ENCODE measurements at regions not wholly inside any gene's neighbourhood (a gene's known extent, or its start where the extent isn't known, plus 50 kb on each side); places are given as distances from the start of the nearest gene placed in this dataset.
A peak's percentile ranks its signal among the peaks of the same experiment; 100 is the strongest.
"Not testable (repeated sequence)": the region's sequence is repeated elsewhere in the genome, so short reads cannot be mapped to it uniquely, and the experiment has no call there.

DNA sequence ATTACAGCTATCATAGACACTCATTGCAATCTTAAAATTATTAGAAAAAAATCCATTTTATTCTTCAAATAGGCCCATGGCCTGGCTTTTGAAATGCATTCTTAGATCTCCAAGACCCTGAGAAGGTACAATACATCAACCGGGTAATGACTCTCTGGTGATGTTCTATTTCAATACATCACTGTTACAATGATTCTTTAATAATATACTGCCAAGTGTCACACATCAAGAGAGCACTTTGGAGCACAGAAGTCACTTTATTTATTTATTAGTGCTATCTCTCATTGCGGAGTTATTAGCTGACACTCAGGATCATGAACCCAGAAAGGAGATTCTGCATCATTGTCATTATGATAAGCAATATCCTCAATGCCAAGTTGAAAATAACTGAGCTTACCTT is 748.5 kb upstream of the MBL2 start:
- no peak for DNase-seq

DNA sequence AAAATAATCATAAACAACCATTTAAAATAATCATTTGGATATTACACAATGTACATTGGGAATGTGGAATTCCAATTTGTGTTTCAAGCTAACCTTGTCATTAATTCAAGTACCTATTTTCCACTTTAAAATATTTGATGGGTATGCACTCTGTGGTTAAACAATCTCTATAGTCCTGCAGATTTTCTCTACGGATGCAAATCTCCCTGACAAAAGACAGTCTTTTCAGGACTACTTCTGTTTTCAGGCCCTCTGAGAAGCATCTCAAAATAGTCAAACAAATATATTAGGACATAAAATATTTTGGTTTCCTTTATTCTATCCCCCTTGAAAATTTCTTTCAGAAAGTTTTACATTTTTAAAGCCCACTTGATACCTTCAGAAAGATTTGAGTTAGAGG is 735.6 kb upstream of the MBL2 start:
- no peak for DNase-seq

DNA sequence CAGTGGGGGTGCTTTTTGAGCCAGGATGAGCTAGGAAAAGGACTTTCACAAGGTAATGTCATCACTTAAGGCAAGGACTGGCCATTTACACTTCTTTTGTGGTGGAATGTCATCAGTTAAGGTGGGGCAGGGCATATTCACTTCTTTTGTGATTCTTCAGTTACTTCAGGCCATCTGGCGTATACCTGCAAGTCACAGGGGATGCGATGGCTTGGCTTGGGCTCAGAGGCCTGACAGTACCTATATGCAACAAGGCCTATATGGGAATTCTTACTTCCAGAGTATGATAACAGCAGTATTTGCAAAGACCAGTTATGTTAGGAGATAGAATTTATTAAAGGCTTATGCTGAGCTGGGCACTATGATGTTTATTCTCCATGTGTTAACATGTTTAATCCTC is 731.9 kb upstream of the MBL2 start:
- not testable (repeated sequence) for DNase-seq

DNA sequence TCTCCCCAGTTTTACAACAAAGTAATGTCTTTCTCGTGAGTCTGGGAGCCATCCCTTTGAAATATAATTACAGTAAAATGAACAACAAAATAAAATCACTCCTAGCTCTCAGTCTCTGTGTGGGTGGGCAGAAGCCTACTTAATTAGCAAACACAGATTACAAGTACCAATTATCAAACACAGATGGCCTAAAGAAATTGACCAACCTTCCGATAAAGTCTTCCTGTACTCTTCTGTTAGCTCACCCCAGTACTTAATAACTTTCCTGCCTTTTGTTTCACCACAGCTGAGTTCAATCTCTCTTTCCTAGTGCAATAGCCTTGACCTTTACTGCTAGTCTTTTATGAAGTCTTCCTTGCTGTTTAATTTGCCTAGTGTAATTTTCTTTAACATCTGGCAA is 719.2 kb upstream of the MBL2 start:
- DNase-seq, result no peak

DNA sequence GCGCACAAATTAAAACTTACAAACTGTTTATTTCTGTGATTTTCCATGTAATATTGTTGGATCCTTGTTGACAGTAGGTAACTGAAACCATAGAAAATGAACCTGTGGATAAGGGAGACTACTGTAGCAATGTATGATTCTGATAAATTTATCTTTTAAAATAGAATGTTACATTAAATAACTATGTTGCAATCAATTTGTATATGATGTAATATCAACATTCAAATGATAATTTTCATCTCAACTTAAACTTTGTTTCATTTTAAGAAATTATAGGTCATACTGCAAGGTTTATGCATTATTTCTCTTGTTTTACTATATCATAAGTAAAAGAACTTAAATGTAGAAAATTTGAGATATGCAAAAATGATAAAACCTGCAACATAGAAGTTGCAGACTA is 718.0 kb upstream of the MBL2 start:
- no peak for DNase-seq

DNA sequence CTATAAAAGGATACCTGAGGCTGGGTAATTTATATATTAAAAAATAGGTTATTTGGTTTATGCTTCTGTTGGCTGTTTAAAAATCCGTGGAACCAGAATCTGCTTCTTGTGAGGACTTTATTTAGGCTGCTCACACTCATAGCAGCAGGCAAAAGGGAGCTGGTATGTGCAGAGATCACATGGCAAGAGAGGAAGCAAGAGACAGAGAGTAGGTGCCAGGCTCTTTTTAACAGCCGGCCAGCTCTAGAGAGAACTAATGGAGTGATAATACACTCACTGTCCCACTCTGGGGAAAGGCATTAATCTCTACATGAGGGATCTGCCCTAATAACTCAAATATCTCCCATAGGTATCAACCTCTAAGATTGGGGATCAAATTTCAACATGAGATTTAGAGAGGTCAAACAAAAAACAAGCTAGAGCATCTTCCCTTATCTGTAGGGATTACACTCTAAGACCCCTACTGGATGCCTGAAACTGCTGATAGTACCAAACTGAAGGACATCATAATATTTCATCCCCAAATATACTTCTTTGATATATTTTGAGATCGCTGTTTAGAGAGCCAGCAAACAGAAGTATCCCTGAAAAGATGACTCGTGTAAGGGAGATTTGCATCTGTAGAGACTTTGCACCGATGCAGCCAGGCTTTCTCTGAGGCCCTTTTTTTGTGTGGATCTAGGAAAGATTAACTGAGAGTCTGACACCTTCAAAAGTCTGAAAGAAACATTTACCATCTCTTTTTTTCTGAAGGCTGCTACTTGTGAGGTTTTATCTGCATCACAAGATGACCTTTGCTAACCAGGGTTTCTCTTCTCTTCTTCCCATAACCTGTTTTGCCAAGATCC is 717.0 kb upstream of the MBL2 start:
- DNase-seq, result no peak

DNA sequence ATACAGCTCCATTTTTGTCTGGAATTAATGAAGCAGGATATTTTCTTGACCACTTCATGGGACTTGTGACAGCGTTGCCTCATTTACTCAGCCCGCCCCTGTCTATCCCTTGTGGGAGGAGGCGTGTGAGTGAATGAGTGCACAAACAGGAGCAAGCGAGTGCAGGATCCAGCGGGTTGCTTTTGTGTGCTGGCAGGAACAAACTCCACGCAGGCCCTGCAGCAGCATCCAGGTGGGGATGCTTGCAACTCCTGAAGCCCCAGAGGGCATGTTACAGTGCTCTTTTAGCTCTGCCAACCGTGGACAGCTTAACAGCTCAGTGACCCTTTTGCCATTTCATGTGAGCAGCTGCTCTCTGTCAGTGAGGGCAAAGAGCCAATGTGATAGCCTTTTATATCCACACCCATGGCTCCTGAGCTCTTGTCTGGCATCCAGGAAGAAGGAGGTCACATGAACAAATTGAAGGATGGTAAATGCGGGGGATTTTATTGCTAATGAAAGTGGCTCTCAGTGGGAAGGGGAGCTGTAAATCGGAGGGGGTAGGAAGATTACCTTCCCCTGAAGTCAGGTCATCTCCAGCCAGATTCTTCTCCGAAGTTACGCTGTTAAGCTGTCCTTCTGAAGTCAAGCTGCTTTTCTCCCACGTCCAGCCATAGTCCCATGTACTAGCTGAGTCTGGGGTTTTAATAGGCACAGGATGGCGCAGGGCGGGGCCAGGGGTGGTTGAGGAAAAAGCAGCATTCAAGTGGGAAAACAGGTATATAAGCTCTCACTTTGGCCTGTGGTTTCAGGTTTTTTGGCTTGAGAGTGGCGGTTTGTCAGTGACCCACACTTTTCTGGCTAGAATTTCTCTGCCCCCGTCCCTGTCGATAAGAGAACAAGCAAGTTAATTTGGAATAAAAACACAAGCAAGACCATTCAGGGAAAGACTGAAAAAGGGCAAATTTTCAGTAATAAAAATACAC is 714.7 kb upstream of the MBL2 start:
- no peak for DNase-seq

DNA sequence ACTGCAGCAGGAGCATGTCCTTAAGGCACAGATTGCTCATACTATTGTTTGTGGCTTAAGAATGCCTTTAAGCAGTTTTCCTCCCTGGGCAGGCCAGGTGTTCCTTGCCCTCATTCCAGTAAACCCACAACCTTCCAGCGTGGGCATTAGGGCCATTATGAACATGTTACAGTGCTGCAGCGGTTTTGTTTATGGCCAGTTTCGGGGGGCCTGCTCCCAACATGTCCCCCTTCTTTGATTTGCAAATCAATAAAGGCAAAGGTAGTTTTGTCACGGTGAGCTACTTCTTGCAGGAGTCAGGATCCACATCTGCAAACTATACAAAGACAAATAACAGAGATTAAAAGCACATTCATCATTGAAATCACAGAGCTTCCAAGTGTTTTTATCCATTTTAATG is 712.8 kb upstream of the MBL2 start:
- not testable (repeated sequence) for DNase-seq

DNA sequence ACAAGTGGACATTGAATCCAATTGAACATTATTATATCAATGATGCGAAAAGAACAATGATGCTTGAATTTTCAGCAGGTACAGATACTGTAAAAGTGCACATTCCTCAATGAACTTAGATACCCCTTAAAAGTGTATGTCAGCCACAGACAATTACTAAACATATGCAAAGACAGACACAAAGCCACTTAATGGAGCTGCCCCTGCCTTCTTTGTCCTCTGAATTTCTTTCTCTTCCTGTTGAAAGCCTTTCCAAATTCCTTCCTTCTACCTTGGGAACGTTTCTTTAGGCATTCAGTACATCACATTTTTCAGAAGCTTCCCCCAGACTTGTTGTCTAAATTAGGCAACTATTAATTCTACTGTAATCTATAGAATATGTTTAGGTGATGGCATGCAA is 706.8 kb upstream of the MBL2 start:
- no peak for DNase-seq

DNA sequence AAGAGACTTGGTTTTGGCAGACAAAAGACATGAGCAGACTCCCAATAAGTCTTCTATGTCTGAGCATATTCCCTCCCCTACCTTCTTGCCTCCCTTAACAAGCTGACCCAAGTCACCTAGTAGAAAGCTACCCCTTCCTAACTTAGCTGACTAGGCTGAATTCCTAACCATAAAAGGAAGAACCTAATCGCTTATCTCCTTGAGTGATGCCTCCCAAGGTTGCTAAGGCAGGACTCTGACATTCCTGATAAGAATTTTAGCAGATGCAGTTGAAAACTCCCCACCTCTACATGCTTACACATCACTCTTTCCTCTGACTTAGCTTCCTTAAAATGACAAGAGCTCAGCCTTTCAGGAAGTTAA is 704.7 kb upstream of the MBL2 start:
- no peak for DNase-seq

DNA sequence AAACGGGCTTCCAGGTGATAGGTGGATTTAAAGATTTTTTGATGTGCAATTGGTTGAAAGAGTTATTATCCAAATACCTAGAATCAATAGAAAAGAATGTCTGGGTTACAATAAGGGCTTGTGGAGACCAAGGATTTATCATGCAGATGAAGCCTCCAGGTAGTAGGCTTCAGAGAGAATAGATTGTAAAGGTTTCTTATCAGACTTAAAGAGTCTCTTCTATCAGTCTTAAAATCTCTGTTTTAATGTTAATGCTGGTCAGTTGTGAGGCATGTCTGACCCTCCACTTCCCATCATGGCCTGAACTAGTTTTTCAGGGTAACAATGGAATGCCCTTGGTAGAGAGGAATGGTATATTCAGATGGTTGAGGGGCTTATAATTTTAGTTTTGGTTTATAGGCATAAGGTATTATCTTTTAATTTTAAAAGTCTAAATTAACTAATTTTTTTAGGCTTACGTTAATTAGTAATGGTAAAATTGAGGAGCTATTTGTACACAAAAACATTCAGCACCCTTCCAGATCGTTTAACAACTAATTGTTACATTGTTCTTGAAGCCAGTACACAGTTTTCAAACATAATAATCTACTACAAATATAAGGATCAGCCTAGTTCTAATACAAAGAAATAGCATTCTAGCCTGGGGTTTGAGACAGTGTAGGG is 704.2 kb upstream of the MBL2 start:
- DNase-seq, result no peak

DNA sequence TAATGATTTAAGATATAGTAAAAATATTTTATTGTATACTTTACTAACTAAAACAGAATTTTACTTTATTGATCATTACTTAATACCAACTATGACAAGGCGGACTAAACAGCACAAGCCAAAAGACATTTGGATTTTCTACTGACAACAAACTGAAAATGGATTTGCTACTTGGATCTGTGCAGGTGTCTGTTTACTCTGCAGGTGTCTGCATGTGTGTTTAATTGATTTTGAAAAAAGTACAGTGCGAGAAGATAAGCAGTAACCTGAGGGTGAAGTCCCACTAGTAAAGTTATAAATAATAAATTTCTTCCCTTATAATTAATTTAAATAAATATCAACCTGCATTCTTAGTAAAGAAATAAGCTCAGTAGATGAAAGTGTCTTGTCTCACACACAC is 696.8 kb upstream of the MBL2 start:
- DNase-seq, result no peak

DNA sequence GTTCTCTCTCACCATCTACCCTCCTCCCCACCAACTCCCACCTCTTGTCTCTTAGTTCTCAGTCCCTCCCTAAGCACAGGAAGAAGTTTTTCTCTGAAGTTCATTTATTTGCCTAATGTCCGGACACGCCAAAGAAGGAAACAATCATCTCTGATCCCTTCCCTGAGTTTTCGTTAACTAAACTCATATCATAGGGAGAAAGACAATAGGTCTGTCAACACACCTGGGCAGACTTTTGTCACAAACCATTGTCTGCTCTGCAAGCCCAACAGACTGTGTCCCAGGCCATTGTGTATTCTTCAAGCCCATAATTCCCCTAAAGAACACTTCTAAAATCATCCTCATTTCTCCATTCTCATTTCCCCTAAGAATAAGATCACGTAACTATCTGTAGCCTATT is 691.0 kb upstream of the MBL2 start:
- no peak for DNase-seq

DNA sequence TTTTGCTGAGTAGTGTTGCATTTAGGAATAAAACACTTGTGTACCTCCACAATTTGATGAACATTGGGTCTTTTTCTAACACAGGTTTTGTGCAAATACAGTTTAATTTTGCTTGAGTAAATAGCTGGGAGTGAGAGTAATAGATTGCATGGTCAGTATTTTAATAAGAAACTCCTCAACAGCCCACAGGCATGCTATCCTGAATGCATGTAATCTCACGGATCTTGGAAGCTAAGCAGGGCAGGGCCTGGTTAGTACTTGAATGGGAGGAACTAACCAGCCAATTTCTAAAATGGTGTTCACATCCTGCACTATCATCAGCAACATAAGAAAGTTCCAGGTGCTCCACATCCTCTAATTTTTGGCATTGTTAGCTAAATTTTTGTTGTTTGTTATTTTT is 685.4 kb upstream of the MBL2 start:
- DNase-seq, result no peak

DNA sequence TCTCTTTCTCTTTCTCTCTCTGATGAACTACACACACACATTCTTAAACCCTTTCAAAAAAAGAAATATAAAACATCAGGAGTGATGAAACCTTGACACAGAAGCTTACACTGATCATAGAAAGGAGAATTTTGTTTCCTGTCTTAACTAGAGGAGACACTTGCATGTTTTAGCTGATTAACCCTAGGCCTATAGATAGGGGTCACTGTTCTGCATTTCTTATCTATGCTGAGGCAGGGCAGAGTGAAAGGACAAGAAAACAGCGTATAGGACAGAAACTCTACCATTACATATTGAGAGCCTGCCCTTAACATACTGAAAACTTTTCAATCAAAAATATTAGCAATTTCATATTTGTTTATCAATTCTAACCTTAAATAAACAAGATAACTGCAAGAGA is 680.6 kb upstream of the MBL2 start:
- DNase-seq, result no peak

DNA sequence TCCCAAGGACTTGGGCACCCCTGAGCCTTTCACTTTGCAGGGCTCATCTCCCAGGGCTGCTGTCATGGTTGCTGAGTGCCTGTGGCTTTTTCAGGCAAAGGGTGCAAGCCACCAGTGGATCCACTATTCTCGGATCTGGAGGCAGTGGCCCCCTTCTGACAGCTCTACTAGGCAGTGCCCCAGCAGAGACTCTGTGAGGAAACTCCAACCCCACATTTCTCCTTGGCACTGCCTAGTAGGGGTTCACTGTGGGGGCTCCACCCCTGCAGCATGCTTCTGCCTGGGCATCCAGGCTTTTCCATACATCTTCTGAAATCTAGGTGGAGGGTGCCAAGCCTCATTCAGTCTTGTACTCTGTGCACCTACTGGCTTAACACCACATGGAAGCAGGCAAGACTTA is 675.0 kb upstream of the MBL2 start:
- no peak for DNase-seq

DNA sequence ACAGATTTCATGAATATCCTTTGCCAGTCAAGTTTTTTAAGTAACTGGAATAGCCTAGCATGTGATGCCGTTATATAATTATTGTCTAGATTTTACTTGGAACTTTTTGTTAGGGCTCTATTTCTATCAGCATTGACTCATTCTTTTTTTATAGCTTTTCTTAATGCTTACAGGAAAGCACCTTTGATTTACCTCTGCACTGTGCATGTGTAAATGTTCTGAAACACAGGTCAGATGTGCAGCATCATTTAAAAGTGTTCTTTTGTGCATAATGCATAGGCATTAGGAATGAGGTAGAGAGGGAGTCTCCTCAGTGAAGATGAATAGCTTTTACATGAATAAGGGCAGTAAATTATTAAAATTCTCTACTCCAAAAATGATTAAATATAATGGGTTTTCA is 669.3 kb upstream of the MBL2 start:
- DNase-seq, result no peak

DNA sequence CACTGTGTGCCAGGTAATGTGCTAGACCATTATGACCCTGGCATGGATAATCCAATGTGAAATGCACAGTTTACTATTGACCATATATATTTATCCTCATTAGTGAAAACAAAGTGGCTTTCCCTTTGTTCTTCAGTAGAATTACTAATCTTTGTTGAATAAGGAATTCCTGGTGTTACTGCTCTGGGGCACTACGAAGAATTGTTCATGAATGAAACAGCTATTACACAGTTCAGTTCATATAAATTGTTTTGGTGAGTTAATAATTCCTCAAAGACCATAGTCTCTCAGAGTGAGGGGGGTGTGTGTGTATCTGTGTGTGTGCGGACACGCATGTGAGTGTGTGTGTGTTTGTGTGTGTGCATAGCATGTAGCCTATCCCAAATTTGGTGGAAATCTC is 668.0 kb upstream of the MBL2 start:
- DNase-seq, result no peak

DNA sequence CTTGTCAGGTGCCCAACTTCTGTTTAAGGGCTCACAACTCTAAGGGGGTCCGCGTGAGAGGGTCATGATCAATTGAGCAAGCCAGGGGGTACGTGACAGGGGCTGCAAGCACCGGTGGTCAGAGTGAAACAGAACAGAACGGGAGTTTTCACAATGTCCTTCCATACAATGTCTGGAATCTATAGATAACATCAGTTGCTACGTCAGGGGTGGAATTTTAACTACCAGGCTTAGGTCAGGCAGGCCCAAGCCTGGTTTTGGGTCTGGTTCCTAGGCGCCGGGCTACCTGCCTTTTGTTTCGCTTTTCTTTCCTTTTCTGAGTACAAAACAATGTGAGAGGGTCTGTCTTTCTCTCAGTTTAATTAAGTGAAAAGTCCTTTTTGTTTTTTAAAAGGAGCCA is 666.5 kb upstream of the MBL2 start:
- not testable (repeated sequence) for DNase-seq

DNA sequence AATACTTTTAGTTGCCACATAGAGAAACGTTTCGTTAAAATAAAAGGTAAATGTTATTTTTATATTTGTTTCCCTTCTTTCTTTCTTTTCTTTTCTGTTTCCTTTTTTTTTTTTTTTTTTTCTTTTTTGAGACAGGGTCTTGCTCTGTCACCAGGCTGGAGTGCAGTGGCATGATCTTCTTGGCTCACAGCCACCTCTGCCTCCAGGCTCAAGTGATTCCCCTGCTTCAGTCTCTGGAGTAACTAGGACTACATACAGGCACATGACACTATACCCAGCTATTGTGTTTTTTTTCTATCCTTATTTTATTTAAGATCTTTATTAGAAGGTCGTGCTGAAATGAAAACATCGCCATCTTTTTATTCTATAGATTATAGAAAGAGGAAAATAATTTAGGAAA is 661.8 kb upstream of the MBL2 start:
- no peak for DNase-seq

DNA sequence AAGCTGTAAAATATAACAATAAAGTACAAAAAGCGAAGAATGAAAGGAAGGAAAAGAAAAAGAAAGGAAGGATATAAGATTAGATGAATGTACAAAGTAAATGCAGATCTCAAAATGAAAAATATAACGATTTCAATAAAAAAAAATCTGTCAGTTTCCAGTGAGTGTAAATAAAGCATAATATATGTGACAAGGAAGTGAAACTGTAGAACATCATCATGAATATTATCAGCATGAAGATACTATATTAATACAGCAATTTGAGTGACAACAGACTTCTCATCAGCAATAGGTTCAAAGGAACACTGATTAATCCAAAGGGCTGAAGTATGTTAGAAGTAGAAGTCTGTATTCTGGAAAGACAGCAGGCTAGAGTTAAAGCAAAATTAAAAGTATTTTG is 659.5 kb upstream of the MBL2 start:
- no peak for DNase-seq

DNA sequence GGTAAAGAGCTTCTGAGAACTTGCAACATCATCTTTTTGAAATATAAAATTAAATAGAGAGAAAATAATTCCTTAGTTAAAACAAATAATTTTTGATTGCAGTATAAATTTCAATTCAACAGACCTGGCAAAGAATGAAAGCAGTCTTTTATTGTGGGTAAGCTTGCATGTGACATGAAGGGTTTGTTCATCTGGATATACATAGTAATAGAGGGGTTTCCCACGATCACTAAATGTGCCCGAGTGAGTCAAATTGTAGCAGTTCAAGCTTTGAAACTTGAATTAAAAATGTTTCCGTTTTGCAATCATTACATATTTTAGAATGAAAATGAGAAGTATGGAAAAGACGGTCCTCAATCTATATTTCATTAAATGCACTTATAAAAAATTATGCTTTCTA is 658.4 kb upstream of the MBL2 start:
- no peak for DNase-seq

DNA sequence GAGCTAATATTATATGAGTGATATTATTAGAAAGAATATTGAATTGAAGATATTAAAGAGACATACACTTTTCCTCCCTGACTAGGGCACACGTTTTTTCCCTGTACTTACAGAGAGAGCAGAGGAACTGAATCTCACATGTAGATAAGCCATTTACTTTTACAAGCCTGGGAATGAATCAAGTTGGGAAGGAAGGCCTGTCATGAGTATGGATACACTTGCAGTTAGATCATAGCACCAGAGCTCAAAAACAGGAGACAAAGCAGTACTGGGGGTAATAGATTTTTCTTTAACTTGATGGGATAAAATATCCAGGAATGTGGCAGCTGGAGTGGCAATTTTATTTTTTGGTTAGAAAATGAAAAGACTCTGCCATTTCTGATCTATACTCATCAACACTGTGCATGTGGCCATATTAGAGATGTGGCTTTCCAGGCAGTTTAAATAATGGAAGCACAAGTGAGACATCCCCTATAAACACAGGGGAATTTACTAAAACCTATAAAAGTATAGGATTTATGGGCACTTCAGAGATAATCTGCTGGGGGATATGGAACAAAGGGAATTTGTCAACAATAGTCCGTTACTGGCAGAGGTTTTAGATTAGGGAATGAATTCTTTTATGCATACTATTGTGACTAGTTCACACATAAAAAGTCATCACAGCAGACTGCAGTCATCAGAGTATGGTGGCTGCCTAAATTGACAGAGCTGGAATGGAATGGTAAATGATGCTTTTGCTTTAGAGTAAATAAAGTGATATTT is 657.7 kb upstream of the MBL2 start:
- DNase-seq, result peak; percentile 0

Measured in fibroblast of skin of right quadriceps (primary cell).